ENCODE measurements at regions not wholly inside any gene's neighbourhood (a gene's known extent, or its start where the extent isn't known, plus 50 kb on each side); places are given as distances from the start of the nearest gene placed in this dataset.

- POLR2A ChIA-PET (ENCODE audit: low non-redundant PET), result no interaction called here
These were observed 57.0 kb upstream of the MTPN start for GRCh38 chr7:136034132-136034531.

GRCh38 chr7:136033413-136034031, 56.4 kb upstream of the MTPN start:
- intact Hi-C loops (cut with micrococcal nuclease; ENCODE audit: unreplicated experiment), result no loop called here

More at GRCh38 chr7:136034132-136034531, 57.0 kb upstream of the MTPN start:
- BruUV-seq (replicated peaks), result no TSS peak
- Histone ChIP-seq H3K4me3 (ENCODE audit: low read depth, low read length, poor library complexity, severe bottlenecking) (no peak overlapping the region), H3K9me3 (ENCODE audit: low read depth, low read length, poor library complexity, severe bottlenecking) (no peaks in the 10 kb centered on the region), H3K27ac (ENCODE audit: low read depth, low read length, poor library complexity, severe bottlenecking) (no peak overlapping the region), H3K27me3 (replicated peaks; ENCODE audit: insufficient read depth, low read depth, low read length, poor library complexity) (no peaks in the 10 kb centered on the region), H3K36me3 (ENCODE audit: insufficient read depth, low read length, poor library complexity, severe bottlenecking) (no peaks in the 10 kb centered on the region), H3K4me1 (ENCODE audit: insufficient read depth, low read length, poor library complexity, severe bottlenecking) (no peaks in the 10 kb centered on the region)
- DNase-seq (ENCODE audit: low spot score), result no peak
- intact Hi-C loops (cut with micrococcal nuclease; ENCODE audit: unreplicated experiment), result no loop called here
- TF ChIP-seq EZH2 (IDR thresholded peaks at IDR 0.05; ENCODE audit: borderline replicate concordance, low read depth, low read length, poor library complexity, severe bottlenecking), result no peak
- no peak for TF ChIP-seq CTCF (conservative IDR thresholded peaks at IDR 0.05; ENCODE audit: low read depth, low read length)
- CTCF ChIA-PET, result no interaction called here

GRCh38 chr7:136030867-136031318, 53.7 kb upstream of the MTPN start:
- Histone ChIP-seq H3K9me3 (ENCODE audit: low read depth, low read length, poor library complexity, severe bottlenecking) (no peaks in the 10 kb centered on the region), H3K27me3 (replicated peaks; ENCODE audit: insufficient read depth, low read depth, low read length, poor library complexity) (no peaks in the 10 kb centered on the region), H3K27ac (ENCODE audit: low read depth, low read length, poor library complexity, severe bottlenecking) (no peak overlapping the region), H3K36me3 (ENCODE audit: insufficient read depth, low read length, poor library complexity, severe bottlenecking) (no peaks in the 10 kb centered on the region), H3K4me3 (ENCODE audit: low read depth, low read length, poor library complexity, severe bottlenecking) (no peak overlapping the region), H3K4me1 (ENCODE audit: insufficient read depth, low read length, poor library complexity, severe bottlenecking) (no peaks in the 10 kb centered on the region)
- TF ChIP-seq CTCF (conservative IDR thresholded peaks at IDR 0.05; ENCODE audit: low read depth, low read length) (no peak), EZH2 (IDR thresholded peaks at IDR 0.05; ENCODE audit: borderline replicate concordance, low read depth, low read length, poor library complexity, severe bottlenecking) (no peak)
- intact Hi-C loops (cut with micrococcal nuclease; ENCODE audit: unreplicated experiment), result no loop called here
- CTCF ChIA-PET, result no interaction called here
- POLR2A ChIA-PET (ENCODE audit: low non-redundant PET), result no interaction called here
- no peak for DNase-seq (ENCODE audit: low spot score)
- BruUV-seq (replicated peaks), result no TSS peak

More at GRCh38 chr7:136033413-136034031, 56.4 kb upstream of the MTPN start:
- no peaks in the 10 kb centered on the region for H3K36me3 ChIP-seq (ENCODE audit: insufficient read depth, low read length, poor library complexity, severe bottlenecking)
- TF ChIP-seq EZH2 (IDR thresholded peaks at IDR 0.05; ENCODE audit: borderline replicate concordance, low read depth, low read length, poor library complexity, severe bottlenecking), result no peak
- H3K27me3 ChIP-seq (replicated peaks; ENCODE audit: insufficient read depth, low read depth, low read length, poor library complexity), result no peaks in the 10 kb centered on the region
- BruUV-seq (replicated peaks), result no TSS peak
- POLR2A ChIA-PET (ENCODE audit: low non-redundant PET), result no interaction called here
- no peaks in the 10 kb centered on the region for H3K4me1 ChIP-seq (ENCODE audit: insufficient read depth, low read length, poor library complexity, severe bottlenecking)
- H3K9me3 ChIP-seq (ENCODE audit: low read depth, low read length, poor library complexity, severe bottlenecking), result no peaks in the 10 kb centered on the region
- H3K27ac ChIP-seq (ENCODE audit: low read depth, low read length, poor library complexity, severe bottlenecking), result no peak overlapping the region
- CTCF ChIA-PET, result no interaction called here
- H3K4me3 ChIP-seq (ENCODE audit: low read depth, low read length, poor library complexity, severe bottlenecking), result no peak overlapping the region
- no peak for DNase-seq (ENCODE audit: low spot score)

- Histone ChIP-seq H3K27me3 (replicated peaks; ENCODE audit: insufficient read depth, low read depth, low read length, poor library complexity) (no peaks in the 10 kb centered on the region), H3K27ac (ENCODE audit: low read depth, low read length, poor library complexity, severe bottlenecking) (no peak overlapping the region), H3K4me1 (ENCODE audit: insufficient read depth, low read length, poor library complexity, severe bottlenecking) (no peaks in the 10 kb centered on the region), H3K4me3 (ENCODE audit: low read depth, low read length, poor library complexity, severe bottlenecking) (no peak overlapping the region), H3K9me3 (ENCODE audit: low read depth, low read length, poor library complexity, severe bottlenecking) (no peaks in the 10 kb centered on the region), H3K36me3 (ENCODE audit: insufficient read depth, low read length, poor library complexity, severe bottlenecking) (no peaks in the 10 kb centered on the region)
- CTCF ChIA-PET, result no interaction called here
- DNase-seq (ENCODE audit: low spot score), result no peak
- POLR2A ChIA-PET (ENCODE audit: low non-redundant PET), result no interaction called here
- intact Hi-C loops (cut with micrococcal nuclease; ENCODE audit: unreplicated experiment), result no loop called here
- BruUV-seq (replicated peaks), result no TSS peak
- TF ChIP-seq EZH2 (IDR thresholded peaks at IDR 0.05; ENCODE audit: borderline replicate concordance, low read depth, low read length, poor library complexity, severe bottlenecking), result no peak
- no peak for TF ChIP-seq CTCF (conservative IDR thresholded peaks at IDR 0.05; ENCODE audit: low read depth, low read length)
These were observed 53.2 kb upstream of the MTPN start for GRCh38 chr7:136030330-136030729.

All from A673 (cell line).